Endothelial cell of hepatic sinusoid (primary cell): ENCODE measurements at regions not wholly inside any gene's neighbourhood (a gene's known extent, or its start where the extent isn't known, plus 50 kb on each side); places are given as distances from the start of the nearest gene placed in this dataset.

Experiments used
- in situ Hi-C: cut with HindIII; loops from 2 replicates; pipeline ENCODE4 v1.10.0; 2017; ENCODE audit warnings: low sequenced_read_pairs

- in situ Hi-C loops = no loop called here
Observed at GRCh38 chr3:145815707-145816413, 345.1 kb downstream of the PLOD2 start.

GRCh38 chr3:145817870-145818483 lies 343.0 kb downstream of the PLOD2 start:
- in situ Hi-C loops = no loop called here

GRCh38 chr3:145820170-145820569 lies 340.8 kb downstream of the PLOD2 start:
- in situ Hi-C loops = no loop called here

- in situ Hi-C loops = no loop called here
Observed at GRCh38 chr3:145842294-145842902, 318.6 kb downstream of the PLOD2 start.

- in situ Hi-C loops = no loop called here
Observed at GRCh38 chr3:145843561-145843960, 317.4 kb downstream of the PLOD2 start.

GRCh38 chr3:145849115-145849514 lies 311.9 kb downstream of the PLOD2 start:
- in situ Hi-C loops = no loop called here

- in situ Hi-C loops = no loop called here
Observed at GRCh38 chr3:145854499-145854898, 306.5 kb downstream of the PLOD2 start.

GRCh38 chr3:145857956-145858355 lies 303.0 kb downstream of the PLOD2 start:
- in situ Hi-C loops = no loop called here

- in situ Hi-C loops = no loop called here
Observed at GRCh38 chr3:145864336-145864735, 296.6 kb downstream of the PLOD2 start.

- in situ Hi-C loops = no loop called here
Observed at GRCh38 chr3:145865399-145866018, 295.5 kb downstream of the PLOD2 start.

GRCh38 chr3:145869958-145870357 lies 291.0 kb downstream of the PLOD2 start:
- in situ Hi-C loops = no loop called here

GRCh38 chr3:145882436-145882835 lies 278.5 kb downstream of the PLOD2 start:
- in situ Hi-C loops = no loop called here

- in situ Hi-C loops = no loop called here
Observed at GRCh38 chr3:145889730-145890129, 271.3 kb downstream of the PLOD2 start.

- in situ Hi-C loops = no loop called here
Observed at GRCh38 chr3:145892869-145893268, 268.1 kb downstream of the PLOD2 start.

- in situ Hi-C loops = no loop called here
Observed at GRCh38 chr3:145893331-145893730, 267.7 kb downstream of the PLOD2 start.

- in situ Hi-C loops = no loop called here
Observed at GRCh38 chr3:145898487-145898886, 262.5 kb downstream of the PLOD2 start.

GRCh38 chr3:145899241-145899640 lies 261.7 kb downstream of the PLOD2 start:
- in situ Hi-C loops = no loop called here

GRCh38 chr3:145900056-145900829 lies 260.7 kb downstream of the PLOD2 start:
- in situ Hi-C loops = no loop called here

- in situ Hi-C loops = no loop called here
Observed at GRCh38 chr3:145902166-145902565, 258.8 kb downstream of the PLOD2 start.

- in situ Hi-C loops = no loop called here
Observed at GRCh38 chr3:145903472-145904013, 257.4 kb downstream of the PLOD2 start.

- in situ Hi-C loops = no loop called here
Observed at GRCh38 chr3:145904138-145904537, 256.8 kb downstream of the PLOD2 start.
